Naive thymus-derived CD4-positive, alpha-beta T cell (primary cell): ENCODE measurements at regions not wholly inside any gene's neighbourhood (a gene's known extent, or its start where the extent isn't known, plus 50 kb on each side); places are given as distances from the start of the nearest gene placed in this dataset.
A peak's percentile ranks its signal among the peaks of the same experiment; 100 is the strongest.

ENCODE experiments used
- ATAC-seq: fragments of 150-1000 bp; cut with Tn5 transposase; 2 replicates; pipeline ENCODE4 v1.10.0; 2021; ENCODE audit warnings: mild to moderate bottlenecking, moderate library complexity
- CTCF ChIA-PET: fragments of 350-600 bp; sonication (Branson Sonifier 250); formaldehyde crosslinking; loops from one replicate; lab custom pipeline; 2021; ENCODE audit warnings: antibody characterized with exemption; lab: Charles Lee
- POLR2A ChIA-PET: fragments of 350-600 bp; sonication (Branson Sonifier 250); formaldehyde crosslinking; loops from one replicate; lab custom pipeline; 2021; ENCODE audit warnings: antibody characterized with exemption, inconsistent platforms; lab: Charles Lee
- DNase-seq, 9 donors: peaks; one replicate each; pipeline versions ENCODE4 v3.0.0 to v3.0.0-alpha.2; 2020 to 2022; ENCODE audit warnings: mixed read lengths in 1 of 9
- H3K27ac ChIP-seq: one replicate; pipeline ENCODE4 v1.7.0; 2013; ENCODE audit warnings: mild to moderate bottlenecking, low read depth, low read length, moderate library complexity
- H3K27me3 ChIP-seq, 2 donors: one replicate each; pipeline ENCODE4 v1.7.0; 2013; ENCODE audit warnings: low read length in 2 of 2, mild to moderate bottlenecking in 2 of 2, moderate library complexity in 2 of 2; ENCODE audit not compliant: control insufficient read depth in 2 of 2, insufficient read depth in 2 of 2
- H3K36me3 ChIP-seq, 3 experiments: 1 replicate in 2 of 3; 2 replicates in 1 of 3; pipeline ENCODE4 v1.7.0; 2013; ENCODE audit warnings: low read length in 3 of 3, mild to moderate bottlenecking in 3 of 3, moderate library complexity in 1 of 3; ENCODE audit not compliant: insufficient read depth in 3 of 3, control insufficient read depth in 2 of 3
- H3K4me1 ChIP-seq, 2 donors: one replicate each; pipeline ENCODE4 v1.7.0; 2013; ENCODE audit warnings: low read length in 2 of 2, mild to moderate bottlenecking in 2 of 2, moderate library complexity in 1 of 2; ENCODE audit not compliant: control insufficient read depth in 2 of 2, insufficient read depth in 2 of 2
- H3K4me3 ChIP-seq: 2 replicates; pipeline ENCODE4 v1.7.0; 2013; ENCODE audit warnings: mild to moderate bottlenecking, low read length
- H3K9me3 ChIP-seq, 3 experiments: 1 replicate in 2 of 3; 2 replicates in 1 of 3; pipeline ENCODE4 v1.7.0; 2013; ENCODE audit warnings: low read length in 3 of 3; ENCODE audit not compliant: control insufficient read depth in 2 of 3
- H3K27ac Mint-ChIP-seq, 9 donors: one replicate each; pipeline ENCODE4 v1.8.0; 2020 to 2022; ENCODE audit warnings: mixed read lengths in 9 of 9, mild to moderate bottlenecking in 8 of 9, moderate library complexity in 5 of 9, inconsistent platforms in 2 of 9
- H3K27me3 Mint-ChIP-seq, 5 donors: one replicate each; pipeline ENCODE4 v1.8.0; 2021 to 2022; ENCODE audit warnings: mixed read lengths in 5 of 5, mild to moderate bottlenecking in 1 of 5
- H3K36me3 Mint-ChIP-seq, 5 donors: one replicate each; pipeline ENCODE4 v1.8.0; 2020 to 2022; ENCODE audit warnings: mixed read lengths in 5 of 5, mild to moderate bottlenecking in 3 of 5, inconsistent platforms in 1 of 5
- H3K4me1 Mint-ChIP-seq, 7 donors: one replicate each; pipeline ENCODE4 v1.8.0; 2020 to 2022; ENCODE audit warnings: mixed read lengths in 7 of 7, mild to moderate bottlenecking in 3 of 7, inconsistent platforms in 1 of 7
- H3K4me3 Mint-ChIP-seq, 10 donors: one replicate each; pipeline ENCODE4 v1.8.0; 2020 to 2022; ENCODE audit warnings: mild to moderate bottlenecking in 10 of 10, mixed read lengths in 10 of 10, moderate library complexity in 6 of 10, inconsistent platforms in 2 of 10
- H3K9me3 Mint-ChIP-seq, 11 donors: one replicate each; pipeline ENCODE4 v1.8.0; 2020 to 2022; ENCODE audit warnings: mixed read lengths in 11 of 11, mild to moderate bottlenecking in 4 of 11, inconsistent platforms in 1 of 11, moderate library complexity in 1 of 11
- intact Hi-C, 2 donors: fragments of 100-400 bp; cut with micrococcal nuclease; formaldehyde crosslinking; loops; one replicate each; pipeline ENCODE4 v1.15.1; 2023

DNA sequence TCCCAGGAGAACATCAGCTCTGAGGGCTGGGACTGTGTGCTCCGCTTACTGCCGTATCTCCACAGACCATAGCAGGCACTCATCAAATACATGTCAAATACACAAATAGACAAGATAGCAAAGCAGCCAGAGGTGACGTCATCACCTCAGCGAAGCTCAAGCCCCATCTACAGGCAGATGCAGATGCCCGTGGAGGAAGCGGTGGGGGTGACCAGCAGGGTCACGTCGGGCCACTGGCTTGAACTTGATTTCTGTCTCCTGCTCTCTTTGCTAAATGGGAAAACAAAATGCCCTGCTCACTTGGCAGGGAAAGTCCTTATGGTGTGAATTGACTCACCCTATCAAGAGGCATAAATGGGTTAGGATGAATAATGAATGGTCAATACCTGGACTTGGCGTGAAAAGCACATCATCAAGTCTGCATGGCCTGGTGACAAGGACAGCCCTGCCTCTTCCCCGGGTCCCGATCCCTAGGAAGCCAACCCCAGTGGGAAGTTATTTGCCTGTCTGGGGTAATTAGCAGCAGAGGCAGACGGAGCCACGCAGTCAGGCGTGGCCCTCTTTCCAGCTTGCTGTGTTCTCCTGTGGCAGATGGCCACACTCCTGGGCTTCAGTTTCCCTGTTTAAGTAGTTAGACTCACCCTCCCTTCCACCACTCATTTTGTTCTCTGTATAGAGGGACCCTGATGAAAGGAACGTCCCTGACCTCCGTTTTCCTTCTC, 536.0 kb downstream of the NPHP4 start:
- H3K4me1 Mint-ChIP-seq: peaks cover 0 to 7% (median 0%) of the 10 kb centered on the region in 7 donors
- peaks cover 0 to 7% (median 0%) of the 10 kb centered on the region in 11 donors for H3K9me3 Mint-ChIP-seq
- Histone ChIP-seq H3K36me3 (no peaks in the 10 kb centered on the region), H3K27me3 (no peaks in the 10 kb centered on the region), H3K4me1 (no peaks in the 10 kb centered on the region), H3K9me3 (no peaks in the 10 kb centered on the region), H3K27ac (no peak overlapping the region), H3K4me3 (no peak overlapping the region)
- intact Hi-C loops: no loop called here
- peak overlapping the region in 1 of 9 donors; percentile 38 for H3K27ac Mint-ChIP-seq
- DNase-seq (no peak), ATAC-seq (no peak)
- peaks cover 0 to 14% (median 5%) of the 10 kb centered on the region in 5 donors for H3K27me3 Mint-ChIP-seq
- ChIA-PET POLR2A (no interaction called here), CTCF (no interaction called here)
- H3K36me3 Mint-ChIP-seq: no peaks in the 10 kb centered on the region
- no peak overlapping the region for H3K4me3 Mint-ChIP-seq

- ChIA-PET POLR2A (no interaction called here), CTCF (interaction anchor here (1.0 kb wide), 1 partner anchor 169 kb away, joined by 3 read pairs; no protein-coding TSS in a partner anchor)
- H3K27me3 ChIP-seq: no peaks in the 10 kb centered on the region
- intact Hi-C loops: no loop called here
- H3K4me3 Mint-ChIP-seq: no peak overlapping the region
- H3K27me3 Mint-ChIP-seq: peaks cover 0 to 14% (median 5%) of the 10 kb centered on the region in 5 donors
- no peaks in the 10 kb centered on the region for H3K4me1 ChIP-seq
- H3K36me3 Mint-ChIP-seq: no peaks in the 10 kb centered on the region
- ATAC-seq (no peak), DNase-seq (no peak)
- no peak overlapping the region for H3K27ac ChIP-seq
- H3K4me1 Mint-ChIP-seq: peaks cover 0 to 7% (median 0%) of the 10 kb centered on the region in 7 donors
- H3K9me3 ChIP-seq: no peaks in the 10 kb centered on the region
- H3K4me3 ChIP-seq: no peak overlapping the region
- H3K27ac Mint-ChIP-seq: peak overlapping the region in 1 of 9 donors; percentile 38
- H3K36me3 ChIP-seq: no peaks in the 10 kb centered on the region
- peaks cover 0 to 1% (median 0%) of the 10 kb centered on the region in 11 donors for H3K9me3 Mint-ChIP-seq
These were observed 536.6 kb downstream of the NPHP4 start for GRCh38 chr1:5455651-5456050.

GRCh38 chr1:5455056-5455455, 537.2 kb downstream of the NPHP4 start:
- Histone ChIP-seq H3K4me1 (no peaks in the 10 kb centered on the region), H3K27me3 (no peaks in the 10 kb centered on the region), H3K36me3 (no peaks in the 10 kb centered on the region), H3K27ac (no peak overlapping the region), H3K9me3 (no peaks in the 10 kb centered on the region), H3K4me3 (no peak overlapping the region)
- POLR2A ChIA-PET: no interaction called here
- DNase-seq (no peak), ATAC-seq (no peak)
- Mint-ChIP-seq H3K4me1 (peaks cover 0 to 7% (median 0%) of the 10 kb centered on the region in 7 donors), H3K9me3 (no peaks in the 10 kb centered on the region), H3K27ac (no peak overlapping the region), H3K36me3 (no peaks in the 10 kb centered on the region), H3K4me3 (no peak overlapping the region), H3K27me3 (peaks cover 0 to 14% (median 5%) of the 10 kb centered on the region in 5 donors)
- intact Hi-C loops: no loop called here
- CTCF ChIA-PET: interaction anchor here (1.0 kb wide), 1 partner anchor 169 kb away, joined by 3 read pairs; no protein-coding TSS in a partner anchor

DNA sequence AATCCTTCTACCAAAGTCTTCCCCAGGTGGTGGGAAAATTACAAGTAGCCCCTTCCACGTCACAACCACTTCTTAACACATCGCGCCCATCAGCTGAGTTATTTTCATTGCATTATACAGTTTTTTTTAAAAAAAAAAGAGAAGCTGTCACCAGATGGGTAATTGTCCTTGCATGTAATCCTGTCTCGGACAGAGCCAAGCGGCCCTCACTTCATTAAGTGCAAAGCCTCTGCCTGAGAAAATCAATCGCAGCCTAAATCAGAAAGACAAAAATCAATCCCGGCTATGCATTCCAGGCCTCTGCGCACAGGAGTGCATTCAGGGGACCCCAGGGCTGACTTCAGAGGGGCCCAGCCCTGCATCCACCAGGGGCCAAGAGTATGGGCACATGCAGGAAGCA, 538.9 kb downstream of the NPHP4 start:
- no peak for DNase-seq
- H3K27ac ChIP-seq: no peak overlapping the region
- H3K9me3 ChIP-seq: no peaks in the 10 kb centered on the region
- ChIA-PET CTCF (no interaction called here), POLR2A (no interaction called here)
- peaks cover 0 to 14% (median 3%) of the 10 kb centered on the region in 5 donors for H3K27me3 Mint-ChIP-seq
- H3K4me3 ChIP-seq: no peak overlapping the region
- H3K4me1 Mint-ChIP-seq: peaks cover 0 to 5% (median 0%) of the 10 kb centered on the region in 7 donors
- no peak for ATAC-seq
- intact Hi-C loops: no loop called here
- H3K4me1 ChIP-seq: no peaks in the 10 kb centered on the region
- no peaks in the 10 kb centered on the region for H3K36me3 Mint-ChIP-seq
- H3K27me3 ChIP-seq: no peaks in the 10 kb centered on the region
- H3K36me3 ChIP-seq: no peaks in the 10 kb centered on the region
- no peak overlapping the region for H3K27ac Mint-ChIP-seq
- H3K9me3 Mint-ChIP-seq: no peaks in the 10 kb centered on the region
- H3K4me3 Mint-ChIP-seq: no peak overlapping the region

GRCh38 chr1:5451671-5452070, 540.6 kb downstream of the NPHP4 start:
- H3K9me3 Mint-ChIP-seq: no peaks in the 10 kb centered on the region
- H3K27me3 Mint-ChIP-seq: peaks cover 0 to 14% (median 5%) of the 10 kb centered on the region in 5 donors
- H3K4me3 ChIP-seq: no peak overlapping the region
- ChIA-PET CTCF (interaction anchor here (0.6 kb wide), 1 partner anchor 163 kb away, joined by 3 read pairs; no protein-coding TSS in a partner anchor), POLR2A (no interaction called here)
- H3K27ac ChIP-seq: no peak overlapping the region
- H3K4me3 Mint-ChIP-seq: no peak overlapping the region
- DNase-seq (no peak), ATAC-seq (no peak)
- no peak overlapping the region for H3K27ac Mint-ChIP-seq
- H3K4me1 Mint-ChIP-seq: peaks cover 0 to 5% (median 0%) of the 10 kb centered on the region in 7 donors
- H3K27me3 ChIP-seq: no peaks in the 10 kb centered on the region
- H3K4me1 ChIP-seq: no peaks in the 10 kb centered on the region
- H3K36me3 Mint-ChIP-seq: no peaks in the 10 kb centered on the region
- H3K36me3 ChIP-seq: no peaks in the 10 kb centered on the region
- intact Hi-C loops: no loop called here
- H3K9me3 ChIP-seq: no peaks in the 10 kb centered on the region

- Mint-ChIP-seq H3K4me3 (no peak overlapping the region), H3K36me3 (no peaks in the 10 kb centered on the region), H3K4me1 (peaks cover 0 to 4% (median 0%) of the 10 kb centered on the region in 7 donors), H3K27me3 (peaks cover 0 to 10% (median 0%) of the 10 kb centered on the region in 5 donors), H3K27ac (no peak overlapping the region), H3K9me3 (no peaks in the 10 kb centered on the region)
- no peaks in the 10 kb centered on the region for H3K36me3 ChIP-seq
- ATAC-seq: no peak
- DNase-seq: peak in 2 of 9 donors; percentile 2 to 8
- no peaks in the 10 kb centered on the region for H3K4me1 ChIP-seq
- no peaks in the 10 kb centered on the region for H3K27me3 ChIP-seq
- intact Hi-C loops: loop anchor here in 1 of 2 donors (1.0 kb wide), 1 partner anchor 162 kb away; no protein-coding TSS in a partner anchor
- H3K9me3 ChIP-seq: no peaks in the 10 kb centered on the region
- POLR2A ChIA-PET: no interaction called here
- CTCF ChIA-PET: interaction anchor here (0.8 to 2.2 kb wide), 3 partner anchors 52 to 167 kb away, joined by 3 to 12 read pairs (median 4); no protein-coding TSS in a partner anchor
- no peak overlapping the region for H3K27ac ChIP-seq
- no peak overlapping the region for H3K4me3 ChIP-seq
These were observed 543.7 kb downstream of the NPHP4 start for GRCh38 chr1:5448486-5448885.
